ENCODE measurements at regions not wholly inside any gene's neighbourhood (a gene's known extent, or its start where the extent isn't known, plus 50 kb on each side); places are given as distances from the start of the nearest gene placed in this dataset.
"Not testable (repeated sequence)": the region's sequence is repeated elsewhere in the genome, so short reads cannot be mapped to it uniquely, and the experiment has no call there.

DNA sequence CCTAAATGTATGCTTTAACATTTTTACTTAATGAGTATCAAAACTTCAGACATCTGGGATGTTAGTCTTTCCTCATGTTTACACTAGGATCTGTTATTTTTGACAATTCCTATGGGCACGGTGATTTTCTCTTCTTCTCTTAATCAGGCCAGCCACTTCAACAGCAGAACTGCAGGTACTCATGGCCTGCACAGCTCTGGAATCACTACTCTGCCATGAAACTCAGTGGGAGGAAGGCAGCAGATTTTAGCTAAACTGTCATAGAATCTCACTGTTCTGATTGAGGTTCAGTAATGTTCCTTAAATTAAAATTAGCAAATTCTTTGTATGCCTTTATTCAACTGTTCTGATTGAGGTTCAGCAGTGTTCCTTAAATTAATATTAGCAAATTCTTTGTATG, 1083.0 kb downstream of the SLITRK5 start:
- Histone ChIP-seq H3K27ac (no peak overlapping the region), H3K9me3 (replicated peaks) (no peaks in the 10 kb centered on the region)
- DNase-seq (ENCODE audit: low read depth in 1 of 2, low spot score in 2 of 2): no peak

DNA sequence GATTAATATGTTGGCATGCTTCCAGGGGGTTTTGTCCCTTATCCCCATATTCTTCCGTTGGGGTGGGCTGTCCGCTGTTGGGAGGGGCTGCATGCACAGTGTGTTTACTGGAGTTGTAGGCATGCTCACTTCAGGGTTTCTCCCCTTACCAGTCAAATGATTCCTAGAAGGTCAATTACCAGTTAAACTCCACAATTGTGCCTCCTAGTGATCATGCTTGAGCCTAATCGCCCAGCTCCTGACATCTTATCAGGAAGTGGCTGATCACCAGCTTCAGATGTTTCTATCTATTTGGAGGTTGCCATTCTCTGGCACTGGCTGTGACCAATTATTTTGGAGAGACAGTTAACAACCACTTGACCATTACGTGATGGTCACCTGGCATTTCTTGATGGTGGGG, 1090.0 kb downstream of the SLITRK5 start:
- Histone ChIP-seq H3K36me3 (no peaks in the 10 kb centered on the region), H3K27ac (no peak overlapping the region), H3K4me1 (replicated peaks) (no peaks in the 10 kb centered on the region), H3K9me3 (replicated peaks) (no peaks in the 10 kb centered on the region), H3K27me3 (replicated peaks) (no peaks in the 10 kb centered on the region), H3K4me3 (no peak overlapping the region)
- no peak for DNase-seq (ENCODE audit: low read depth in 1 of 2, low spot score in 2 of 2)

More for the DNA sequence above, 1083.0 kb downstream of the SLITRK5 start:
- no peak overlapping the region for H3K4me3 ChIP-seq
- no peaks in the 10 kb centered on the region for H3K4me1 ChIP-seq (replicated peaks)
- H3K27me3 ChIP-seq (replicated peaks): no peaks in the 10 kb centered on the region
- no peaks in the 10 kb centered on the region for H3K36me3 ChIP-seq

DNA sequence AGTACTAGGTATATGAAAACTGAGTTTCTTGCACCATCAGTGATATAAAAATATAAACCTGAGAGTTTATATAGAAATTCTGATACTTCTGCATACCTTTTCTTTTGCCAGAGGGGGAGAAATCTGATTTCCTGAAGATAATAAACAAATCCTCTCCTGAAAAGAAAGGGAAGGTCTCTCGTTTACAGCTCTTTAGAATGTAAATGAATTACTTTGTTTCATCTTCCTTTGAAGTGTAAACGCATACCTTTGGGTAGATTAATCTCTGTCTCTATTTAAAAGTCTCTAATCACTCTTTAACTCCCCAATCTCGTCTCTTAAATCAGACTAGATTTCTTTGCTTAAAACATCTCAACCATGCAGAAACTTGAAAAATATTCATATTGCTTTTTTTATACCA, 1092.9 kb downstream of the SLITRK5 start:
- H3K9me3 ChIP-seq (replicated peaks): no peaks in the 10 kb centered on the region
- no peaks in the 10 kb centered on the region for H3K27me3 ChIP-seq (replicated peaks)
- no peaks in the 10 kb centered on the region for H3K36me3 ChIP-seq
- H3K4me3 ChIP-seq: no peak overlapping the region
- DNase-seq (ENCODE audit: low read depth in 1 of 2, low spot score in 2 of 2): no peak
- H3K4me1 ChIP-seq (replicated peaks): no peaks in the 10 kb centered on the region
- H3K27ac ChIP-seq: no peak overlapping the region

DNA sequence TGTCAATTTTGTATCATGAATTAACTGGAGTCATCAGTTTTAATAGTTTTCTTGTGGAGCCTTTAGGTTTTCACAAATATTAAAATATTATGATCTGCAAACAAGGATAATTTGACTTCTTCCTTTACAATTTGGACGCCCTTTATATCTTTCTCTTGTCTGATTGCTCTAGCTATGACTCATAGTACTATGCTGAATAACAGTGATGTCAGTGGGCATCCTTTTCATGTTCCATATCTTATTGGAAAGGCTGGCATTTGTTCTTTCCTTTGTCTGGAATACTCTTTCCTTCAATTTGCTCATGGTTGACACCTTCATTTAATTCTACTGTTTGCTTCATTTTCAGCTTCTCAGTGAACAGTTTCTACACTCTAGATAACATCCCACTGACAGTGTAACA, 1129.3 kb downstream of the SLITRK5 start:
- no peaks in the 10 kb centered on the region for H3K4me1 ChIP-seq (replicated peaks)
- H3K4me3 ChIP-seq: no peak overlapping the region
- H3K27me3 ChIP-seq (replicated peaks): no peaks in the 10 kb centered on the region
- no peaks in the 10 kb centered on the region for H3K36me3 ChIP-seq
- no peak for DNase-seq (ENCODE audit: low read depth in 1 of 2, low spot score in 2 of 2)
- no peaks in the 10 kb centered on the region for H3K9me3 ChIP-seq (replicated peaks)
- H3K27ac ChIP-seq: no peak overlapping the region

DNA sequence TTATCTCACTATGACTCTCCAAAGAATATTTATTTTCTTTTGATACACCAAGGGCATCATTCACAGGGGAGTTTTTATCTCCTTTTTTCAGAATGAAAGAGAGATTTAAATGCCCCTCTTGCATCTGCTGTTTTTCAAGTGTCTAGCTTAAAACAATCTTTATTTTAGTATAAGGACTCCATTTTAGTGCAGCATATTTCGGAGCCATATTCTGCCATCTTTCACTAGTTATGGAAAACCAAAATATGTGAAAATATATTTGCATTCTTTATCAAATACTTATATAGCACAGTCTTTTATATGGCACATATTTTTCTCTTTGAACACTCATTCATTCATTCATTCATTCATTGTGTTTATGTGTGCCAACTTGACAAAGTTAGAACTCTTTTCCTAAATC, 1130.2 kb downstream of the SLITRK5 start:
- H3K27me3 ChIP-seq (replicated peaks): no peaks in the 10 kb centered on the region
- no peaks in the 10 kb centered on the region for H3K9me3 ChIP-seq (replicated peaks)
- no peak overlapping the region for H3K4me3 ChIP-seq
- no peaks in the 10 kb centered on the region for H3K36me3 ChIP-seq
- no peak for DNase-seq (ENCODE audit: low read depth in 1 of 2, low spot score in 2 of 2)
- no peak overlapping the region for H3K27ac ChIP-seq
- H3K4me1 ChIP-seq (replicated peaks): no peaks in the 10 kb centered on the region

DNA sequence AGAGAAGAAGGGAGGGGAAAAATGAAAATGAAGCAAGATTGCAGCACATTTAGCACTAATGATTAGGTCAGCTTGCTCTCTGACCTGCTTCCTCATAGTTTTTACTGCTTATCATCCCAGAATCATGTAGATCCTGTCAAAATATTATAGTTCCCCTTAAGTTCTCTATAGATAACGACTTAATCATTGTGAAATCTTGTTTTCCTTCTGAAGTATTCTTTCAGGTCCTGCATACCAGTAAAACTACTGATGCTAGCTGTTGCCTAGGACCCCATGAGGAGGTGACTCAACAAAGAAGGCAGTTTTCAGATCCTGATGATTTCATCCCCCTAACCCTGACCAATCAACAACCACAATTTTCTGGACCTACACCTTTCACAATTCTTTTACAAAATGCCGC, 1131.7 kb downstream of the SLITRK5 start:
- Histone ChIP-seq H3K4me3 (no peak overlapping the region), H3K27me3 (replicated peaks) (no peaks in the 10 kb centered on the region), H3K36me3 (no peaks in the 10 kb centered on the region), H3K4me1 (replicated peaks) (no peaks in the 10 kb centered on the region), H3K27ac (no peak overlapping the region), H3K9me3 (replicated peaks) (no peaks in the 10 kb centered on the region)
- DNase-seq (ENCODE audit: low read depth in 1 of 2, low spot score in 2 of 2): no peak

GRCh38 chr13:88806438-88806837, 1135.3 kb downstream of the SLITRK5 start:
- H3K4me1 ChIP-seq (replicated peaks): no peaks in the 10 kb centered on the region
- no peaks in the 10 kb centered on the region for H3K27me3 ChIP-seq (replicated peaks)
- DNase-seq (ENCODE audit: low read depth in 1 of 2, low spot score in 2 of 2): no peak
- no peak overlapping the region for H3K4me3 ChIP-seq
- no peaks in the 10 kb centered on the region for H3K36me3 ChIP-seq
- no peak overlapping the region for H3K27ac ChIP-seq
- H3K9me3 ChIP-seq (replicated peaks): 0 out of 2 replicates have a peak, but pooled peaks cover 4% of the 10 kb centered on the region

DNA sequence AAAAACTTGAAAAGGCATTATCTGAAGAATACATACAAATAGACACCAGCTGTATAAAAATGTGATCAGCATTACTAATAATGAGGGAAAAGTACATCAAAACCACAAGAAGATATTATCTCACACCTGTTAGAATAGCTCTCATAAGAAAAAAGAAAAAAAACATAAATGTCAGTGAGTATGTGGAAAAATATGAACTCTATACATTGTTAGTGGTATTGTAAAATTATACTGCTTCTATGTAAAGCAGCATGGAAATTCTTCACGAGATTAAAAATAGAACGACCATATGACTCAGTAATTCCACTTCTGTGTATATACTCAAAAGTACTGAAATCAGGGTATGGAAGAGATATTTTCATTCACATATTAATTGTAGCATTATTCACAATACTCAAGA, 1146.4 kb downstream of the SLITRK5 start:
- H3K27ac ChIP-seq: no peak overlapping the region
- no peak for DNase-seq (ENCODE audit: low read depth in 1 of 2, low spot score in 2 of 2)
- H3K4me3 ChIP-seq: no peak overlapping the region
- H3K36me3 ChIP-seq: no peaks in the 10 kb centered on the region
- H3K9me3 ChIP-seq (replicated peaks): no peaks in the 10 kb centered on the region
- no peaks in the 10 kb centered on the region for H3K27me3 ChIP-seq (replicated peaks)
- no peaks in the 10 kb centered on the region for H3K4me1 ChIP-seq (replicated peaks)

GRCh38 chr13:88823114-88823513, 1151.9 kb downstream of the SLITRK5 start:
- Histone ChIP-seq H3K4me1 (replicated peaks) (no peaks in the 10 kb centered on the region), H3K36me3 (no peaks in the 10 kb centered on the region), H3K27me3 (replicated peaks) (no peaks in the 10 kb centered on the region), H3K27ac (no peak overlapping the region), H3K4me3 (no peak overlapping the region), H3K9me3 (replicated peaks) (no peaks in the 10 kb centered on the region)
- no peak for DNase-seq (ENCODE audit: low read depth in 1 of 2, low spot score in 2 of 2)

DNA sequence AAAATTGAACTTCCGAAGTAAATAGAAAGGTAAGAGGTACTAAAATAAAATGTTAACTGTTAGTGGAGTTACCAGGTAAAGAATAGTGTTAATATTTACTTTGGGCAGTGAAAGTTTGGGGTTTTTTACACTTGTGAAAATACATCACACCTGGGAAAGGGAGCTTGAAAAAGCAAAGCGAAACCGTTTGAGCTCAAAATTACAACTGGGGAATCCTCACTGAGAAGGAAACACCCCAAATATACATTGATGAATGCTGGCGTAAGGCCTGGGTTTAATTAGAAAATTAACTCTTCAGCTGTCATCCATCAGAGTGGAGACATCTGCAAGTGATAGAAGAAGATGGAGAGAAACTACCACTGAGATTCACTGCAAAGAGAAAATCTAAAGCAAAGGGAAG, 1153.0 kb downstream of the SLITRK5 start:
- H3K4me1 ChIP-seq (replicated peaks): no peaks in the 10 kb centered on the region

GRCh38 chr13:88840085-88840484, 1168.9 kb downstream of the SLITRK5 start:
- no peaks in the 10 kb centered on the region for H3K4me1 ChIP-seq (replicated peaks)
- no peak overlapping the region for H3K27ac ChIP-seq
- H3K9me3 ChIP-seq (replicated peaks): no peaks in the 10 kb centered on the region
- no peaks in the 10 kb centered on the region for H3K27me3 ChIP-seq (replicated peaks)
- DNase-seq (ENCODE audit: low read depth in 1 of 2, low spot score in 2 of 2): no peak
- no peak overlapping the region for H3K4me3 ChIP-seq
- no peaks in the 10 kb centered on the region for H3K36me3 ChIP-seq

More for the DNA sequence above, 1153.0 kb downstream of the SLITRK5 start:
- DNase-seq (ENCODE audit: low read depth in 1 of 2, low spot score in 2 of 2): no peak
- no peak overlapping the region for H3K27ac ChIP-seq
- no peaks in the 10 kb centered on the region for H3K36me3 ChIP-seq
- H3K4me3 ChIP-seq: no peak overlapping the region
- H3K27me3 ChIP-seq (replicated peaks): no peaks in the 10 kb centered on the region
- no peaks in the 10 kb centered on the region for H3K9me3 ChIP-seq (replicated peaks)

DNA sequence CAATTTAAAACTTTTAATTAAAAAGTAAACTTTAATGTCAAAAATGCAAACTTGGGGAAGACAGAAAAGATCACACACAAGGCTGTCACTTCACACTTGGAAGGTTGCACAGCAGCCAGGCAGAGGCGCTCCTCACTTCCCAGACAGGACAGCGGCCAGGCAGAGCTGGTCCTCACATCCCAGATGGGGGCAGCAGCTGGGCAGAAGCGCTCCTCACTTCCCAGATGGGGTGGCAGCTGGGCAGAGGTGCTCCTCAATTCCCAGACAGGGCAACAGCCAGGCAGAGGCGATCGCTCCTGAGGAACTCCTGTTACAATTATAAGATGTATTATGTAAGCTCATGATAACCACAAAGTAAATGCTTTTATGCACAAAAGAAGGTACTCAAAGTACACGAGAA, 1181.1 kb downstream of the SLITRK5 start:
- DNase-seq (ENCODE audit: low read depth in 1 of 2, low spot score in 2 of 2); H3K27me3 ChIP-seq (replicated peaks): not testable (repeated sequence)

GRCh38 chr13:88857256-88857655, 1186.1 kb downstream of the SLITRK5 start:
- Histone ChIP-seq H3K27ac (no peak overlapping the region), H3K4me3 (no peak overlapping the region), H3K4me1 (replicated peaks) (no peaks in the 10 kb centered on the region), H3K27me3 (replicated peaks) (no peaks in the 10 kb centered on the region), H3K9me3 (replicated peaks) (no peaks in the 10 kb centered on the region), H3K36me3 (no peaks in the 10 kb centered on the region)
- no peak for DNase-seq (ENCODE audit: low read depth in 1 of 2, low spot score in 2 of 2)

More for the DNA sequence above, 1181.1 kb downstream of the SLITRK5 start:
- H3K36me3 ChIP-seq; H3K4me3 ChIP-seq; H3K27ac ChIP-seq; H3K9me3 ChIP-seq (replicated peaks); H3K4me1 ChIP-seq (replicated peaks): not testable (repeated sequence)

DNA sequence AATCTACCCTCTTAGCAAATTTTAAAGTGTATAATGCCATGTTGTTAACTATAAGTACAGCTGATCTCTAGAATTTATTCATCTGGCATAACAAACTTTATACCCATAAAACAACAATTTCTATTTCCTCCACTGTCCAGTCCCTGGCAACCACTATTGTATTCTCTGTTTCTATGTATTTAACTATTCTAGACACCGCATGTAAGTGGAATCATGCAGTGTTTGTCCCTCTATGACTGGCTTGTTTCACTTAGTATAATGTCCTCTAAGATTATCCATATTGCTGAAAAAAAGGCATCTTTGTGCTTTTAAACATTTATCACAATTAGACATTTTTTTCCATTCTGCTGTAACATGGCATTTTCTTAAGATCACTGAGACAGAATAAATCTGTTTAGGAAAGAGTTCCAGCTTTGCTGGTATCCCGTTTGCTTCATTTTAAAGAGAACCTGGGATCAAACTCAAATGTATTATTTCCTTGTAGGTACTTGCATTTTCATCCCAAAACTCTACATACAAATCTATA, 1191.0 kb downstream of the SLITRK5 start:
- no peaks in the 10 kb centered on the region for H3K4me1 ChIP-seq (replicated peaks)
- no peaks in the 10 kb centered on the region for H3K9me3 ChIP-seq (replicated peaks)
- H3K27me3 ChIP-seq (replicated peaks): no peaks in the 10 kb centered on the region
- H3K27ac ChIP-seq: no peak overlapping the region
- DNase-seq (ENCODE audit: low read depth in 1 of 2, low spot score in 2 of 2): no peak
- no peak overlapping the region for H3K4me3 ChIP-seq
- H3K36me3 ChIP-seq: no peaks in the 10 kb centered on the region

DNA sequence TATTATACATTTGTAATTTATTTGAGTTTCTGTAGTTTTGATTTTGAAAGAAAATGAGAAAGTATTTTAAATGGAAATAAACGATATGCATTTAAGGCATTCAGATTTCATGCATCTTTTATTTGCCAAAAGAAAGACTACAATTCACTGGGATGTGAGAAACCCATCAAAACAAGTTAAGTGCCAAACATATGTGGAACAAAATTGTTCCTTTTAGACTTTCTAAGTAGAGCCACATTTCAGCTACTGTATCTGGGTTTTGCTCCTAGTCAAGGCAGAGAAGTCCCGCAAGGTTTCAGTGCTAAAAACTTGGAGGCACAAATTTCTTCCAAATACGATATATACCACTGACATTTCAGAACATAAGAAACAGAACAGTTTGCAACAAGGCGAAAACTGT, 1191.9 kb downstream of the SLITRK5 start:
- Histone ChIP-seq H3K27ac (no peak overlapping the region), H3K27me3 (replicated peaks) (no peaks in the 10 kb centered on the region)

More for the DNA sequence above, 1191.9 kb downstream of the SLITRK5 start:
- no peaks in the 10 kb centered on the region for H3K36me3 ChIP-seq
- H3K9me3 ChIP-seq (replicated peaks): no peaks in the 10 kb centered on the region
- H3K4me3 ChIP-seq: no peak overlapping the region
- no peak for DNase-seq (ENCODE audit: low read depth in 1 of 2, low spot score in 2 of 2)
- H3K4me1 ChIP-seq (replicated peaks): no peaks in the 10 kb centered on the region
